GM12891 (cell line): ENCODE measurements at regions not wholly inside any gene's neighbourhood (a gene's known extent, or its start where the extent isn't known, plus 50 kb on each side); places are given as distances from the start of the nearest gene placed in this dataset.

ENCODE experiments used
- POLR2AphosphoS5 ChIP-seq: IDR thresholded peaks from 2 replicates; pipeline ENCODE4 v1.6.1; 2011; ENCODE audit warnings: low read depth, low read length, control low read depth
- TAF1 ChIP-seq: IDR thresholded peaks from 2 replicates; pipeline ENCODE4 v1.6.1; 2011; ENCODE audit warnings: low read depth, low read length, control low read depth

DNA sequence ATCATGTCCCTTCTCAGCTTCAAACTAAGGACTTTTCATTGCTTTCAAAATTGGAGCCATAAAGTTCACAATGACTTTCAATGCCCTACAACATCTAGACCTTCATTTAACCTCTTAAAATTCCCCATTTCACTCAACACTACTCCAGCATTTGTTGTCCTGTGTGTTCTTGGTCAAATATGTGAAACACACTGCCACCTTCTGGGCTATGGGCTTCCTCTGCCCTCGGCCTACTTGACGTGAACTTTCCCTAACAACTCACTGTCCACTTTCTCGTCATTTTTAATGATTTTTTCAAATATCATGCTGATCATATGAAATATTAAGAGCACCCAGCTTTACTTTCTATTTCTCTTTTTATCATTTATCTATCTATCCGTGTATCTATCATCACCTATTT lies 2018.4 kb downstream of the NCAM2 start:
- TF ChIP-seq POLR2AphosphoS5 (no peak), TAF1 (no peak)
